Activated naive CD8-positive, alpha-beta T cell treated with anti-CD3 and anti-CD28 coated beads, Interleukin-2, amount 10 ng/mL, durations not matched to agents 7 days and 5 days (primary cell): ENCODE measurements at regions not wholly inside any gene's neighbourhood (a gene's known extent, or its start where the extent isn't known, plus 50 kb on each side); places are given as distances from the start of the nearest gene placed in this dataset.

Source experiments
- ATAC-seq: fragments of 150-1000 bp; cut with Tn5 transposase; one replicate; pipeline ENCODE4 v1.10.0; 2021; ENCODE audit warnings: low read depth, moderate library complexity
- POLR2A ChIA-PET: fragments of 350-600 bp; sonication (Branson Sonifier 250); formaldehyde crosslinking; loops from one replicate; lab custom pipeline; 2021; ENCODE audit warnings: antibody characterized with exemption; lab: Charles Lee
- DNase-seq: peaks from one replicate; pipeline ENCODE4 v3.0.0; 2021
- H3K27ac Mint-ChIP-seq: one replicate; pipeline ENCODE4 v1.8.0; 2022; ENCODE audit warnings: mild to moderate bottlenecking, mixed read lengths
- H3K27me3 Mint-ChIP-seq: one replicate; pipeline ENCODE4 v1.8.0; 2022; ENCODE audit warnings: mild to moderate bottlenecking, moderate library complexity, mixed read lengths
- H3K36me3 Mint-ChIP-seq: one replicate; pipeline ENCODE4 v1.8.0; 2021; ENCODE audit warnings: mild to moderate bottlenecking, mixed read lengths
- H3K4me1 Mint-ChIP-seq: one replicate; pipeline ENCODE4 v1.8.0; 2021; ENCODE audit warnings: mixed read lengths
- H3K4me3 Mint-ChIP-seq: one replicate; pipeline ENCODE4 v1.8.0; 2022; ENCODE audit warnings: mild to moderate bottlenecking, moderate library complexity, mixed read lengths
- H3K9me3 Mint-ChIP-seq: one replicate; pipeline ENCODE4 v1.8.0; 2021; ENCODE audit warnings: mixed read lengths

- Mint-ChIP-seq H3K4me1 (peaks cover 3% of the 10 kb centered on the region), H3K36me3 (no peaks in the 10 kb centered on the region), H3K9me3 (no peaks in the 10 kb centered on the region), H3K27ac (no peak overlapping the region), H3K27me3 (peaks cover 3% of the 10 kb centered on the region), H3K4me3 (no peak overlapping the region)
- POLR2A ChIA-PET, result no interaction called here
- ATAC-seq (no peak), DNase-seq (no peak)
Measured at GRCh38 chr2:238640486-238640885, 207.4 kb upstream of the TWIST2 start.

- POLR2A ChIA-PET, result no interaction called here
- Mint-ChIP-seq H3K9me3 (no peaks in the 10 kb centered on the region), H3K4me3 (no peak overlapping the region), H3K27me3 (peaks cover 8% of the 10 kb centered on the region), H3K27ac (no peak overlapping the region), H3K36me3 (no peaks in the 10 kb centered on the region), H3K4me1 (peaks cover 3% of the 10 kb centered on the region)
- ATAC-seq (no peak), DNase-seq (no peak)
Measured at GRCh38 chr2:238642973-238643372, 204.9 kb upstream of the TWIST2 start.

- peaks cover 9% of the 10 kb centered on the region for H3K27me3 Mint-ChIP-seq
- DNase-seq (no peak), ATAC-seq (no peak)
- no peaks in the 10 kb centered on the region for H3K36me3 Mint-ChIP-seq
- no peaks in the 10 kb centered on the region for H3K9me3 Mint-ChIP-seq
- no peak overlapping the region for H3K4me3 Mint-ChIP-seq
- no peak overlapping the region for H3K27ac Mint-ChIP-seq
- POLR2A ChIA-PET, result no interaction called here
- H3K4me1 Mint-ChIP-seq, result peaks cover 3% of the 10 kb centered on the region
Measured at GRCh38 chr2:238643400-238643907, 204.4 kb upstream of the TWIST2 start.

GRCh38 chr2:238644095-238645081, 203.5 kb upstream of the TWIST2 start:
- Mint-ChIP-seq H3K36me3 (no peaks in the 10 kb centered on the region), H3K27me3 (peaks cover 11% of the 10 kb centered on the region), H3K4me1 (peaks cover 3% of the 10 kb centered on the region), H3K4me3 (no peak overlapping the region), H3K9me3 (no peaks in the 10 kb centered on the region), H3K27ac (no peak overlapping the region)
- POLR2A ChIA-PET, result no interaction called here
- ATAC-seq, result no peak
- DNase-seq, result no peak

GRCh38 chr2:238645095-238645494, 202.8 kb upstream of the TWIST2 start:
- Mint-ChIP-seq H3K4me3 (no peak overlapping the region), H3K36me3 (no peaks in the 10 kb centered on the region), H3K27me3 (peaks cover 11% of the 10 kb centered on the region), H3K27ac (no peak overlapping the region), H3K4me1 (peaks cover 3% of the 10 kb centered on the region), H3K9me3 (no peaks in the 10 kb centered on the region)
- ATAC-seq (no peak), DNase-seq (no peak)
- POLR2A ChIA-PET, result no interaction called here

- no peak for ATAC-seq
- no peaks in the 10 kb centered on the region for H3K9me3 Mint-ChIP-seq
- H3K4me3 Mint-ChIP-seq, result no peak overlapping the region
- peaks cover 3% of the 10 kb centered on the region for H3K4me1 Mint-ChIP-seq
- POLR2A ChIA-PET, result no interaction called here
- H3K27ac Mint-ChIP-seq, result no peak overlapping the region
- H3K36me3 Mint-ChIP-seq, result no peaks in the 10 kb centered on the region
- H3K27me3 Mint-ChIP-seq, result peaks cover 8% of the 10 kb centered on the region
- DNase-seq, result no peak
Measured at GRCh38 chr2:238645716-238646115, 202.2 kb upstream of the TWIST2 start.

- Mint-ChIP-seq H3K27ac (no peak overlapping the region), H3K4me1 (peaks cover 3% of the 10 kb centered on the region), H3K4me3 (no peak overlapping the region), H3K36me3 (no peaks in the 10 kb centered on the region), H3K9me3 (no peaks in the 10 kb centered on the region), H3K27me3 (peaks cover 8% of the 10 kb centered on the region)
- DNase-seq, result no peak
- POLR2A ChIA-PET, result no interaction called here
- no peak for ATAC-seq
Measured at GRCh38 chr2:238646281-238646680, 201.6 kb upstream of the TWIST2 start.

- Mint-ChIP-seq H3K27ac (no peak overlapping the region), H3K4me3 (no peak overlapping the region), H3K36me3 (no peaks in the 10 kb centered on the region), H3K9me3 (no peaks in the 10 kb centered on the region), H3K4me1 (peaks cover 3% of the 10 kb centered on the region), H3K27me3 (peaks cover 8% of the 10 kb centered on the region)
- POLR2A ChIA-PET, result no interaction called here
- ATAC-seq, result no peak
- DNase-seq, result no peak
Measured at GRCh38 chr2:238646803-238647202, 201.1 kb upstream of the TWIST2 start.

- no peak for ATAC-seq
- Mint-ChIP-seq H3K4me1 (no peaks in the 10 kb centered on the region), H3K27me3 (peaks cover 8% of the 10 kb centered on the region), H3K9me3 (no peaks in the 10 kb centered on the region), H3K4me3 (no peak overlapping the region), H3K27ac (no peak overlapping the region), H3K36me3 (no peaks in the 10 kb centered on the region)
- POLR2A ChIA-PET, result no interaction called here
- DNase-seq, result no peak
Measured at GRCh38 chr2:238649123-238649522, 198.8 kb upstream of the TWIST2 start.

GRCh38 chr2:238649936-238650518, 197.9 kb upstream of the TWIST2 start:
- no peak for ATAC-seq
- H3K4me3 Mint-ChIP-seq, result no peak overlapping the region
- no peak overlapping the region for H3K27ac Mint-ChIP-seq
- no peak for DNase-seq
- H3K27me3 Mint-ChIP-seq, result peaks cover 8% of the 10 kb centered on the region
- no peaks in the 10 kb centered on the region for H3K36me3 Mint-ChIP-seq
- H3K9me3 Mint-ChIP-seq, result no peaks in the 10 kb centered on the region
- H3K4me1 Mint-ChIP-seq, result no peaks in the 10 kb centered on the region
- POLR2A ChIA-PET, result no interaction called here

GRCh38 chr2:238650536-238650935, 197.3 kb upstream of the TWIST2 start:
- POLR2A ChIA-PET, result no interaction called here
- ATAC-seq, result no peak

GRCh38 chr2:238651306-238652052, 196.4 kb upstream of the TWIST2 start:
- H3K4me1 Mint-ChIP-seq, result no peaks in the 10 kb centered on the region
- H3K27me3 Mint-ChIP-seq, result peaks cover 8% of the 10 kb centered on the region
- H3K36me3 Mint-ChIP-seq, result no peaks in the 10 kb centered on the region
- POLR2A ChIA-PET, result no interaction called here
- H3K4me3 Mint-ChIP-seq, result no peak overlapping the region
- ATAC-seq, result no peak
- no peak for DNase-seq
- no peaks in the 10 kb centered on the region for H3K9me3 Mint-ChIP-seq
- H3K27ac Mint-ChIP-seq, result no peak overlapping the region

More at GRCh38 chr2:238650536-238650935, 197.3 kb upstream of the TWIST2 start:
- H3K27me3 Mint-ChIP-seq, result peaks cover 8% of the 10 kb centered on the region
- DNase-seq, result no peak
- H3K4me1 Mint-ChIP-seq, result no peaks in the 10 kb centered on the region
- no peak overlapping the region for H3K4me3 Mint-ChIP-seq
- H3K27ac Mint-ChIP-seq, result no peak overlapping the region
- no peaks in the 10 kb centered on the region for H3K36me3 Mint-ChIP-seq
- no peaks in the 10 kb centered on the region for H3K9me3 Mint-ChIP-seq

- ATAC-seq (no peak), DNase-seq (no peak)
- H3K4me3 Mint-ChIP-seq, result no peak overlapping the region
- no peaks in the 10 kb centered on the region for H3K4me1 Mint-ChIP-seq
- H3K36me3 Mint-ChIP-seq, result no peaks in the 10 kb centered on the region
- POLR2A ChIA-PET, result no interaction called here
- H3K27me3 Mint-ChIP-seq, result peaks cover 4% of the 10 kb centered on the region
- H3K27ac Mint-ChIP-seq, result no peak overlapping the region
- no peaks in the 10 kb centered on the region for H3K9me3 Mint-ChIP-seq
Measured at GRCh38 chr2:238652053-238652770, 195.7 kb upstream of the TWIST2 start.
